Occipital lobe (tissue), 1 donor: ENCODE measurements at regions not wholly inside any gene's neighbourhood (a gene's known extent, or its start where the extent isn't known, plus 50 kb on each side); places are given as distances from the start of the nearest gene placed in this dataset.

Experiments used
- DNase-seq: peaks from one replicate; lab custom pipeline; 2025; lab: John Stamatoyannopoulos, UW

DNA sequence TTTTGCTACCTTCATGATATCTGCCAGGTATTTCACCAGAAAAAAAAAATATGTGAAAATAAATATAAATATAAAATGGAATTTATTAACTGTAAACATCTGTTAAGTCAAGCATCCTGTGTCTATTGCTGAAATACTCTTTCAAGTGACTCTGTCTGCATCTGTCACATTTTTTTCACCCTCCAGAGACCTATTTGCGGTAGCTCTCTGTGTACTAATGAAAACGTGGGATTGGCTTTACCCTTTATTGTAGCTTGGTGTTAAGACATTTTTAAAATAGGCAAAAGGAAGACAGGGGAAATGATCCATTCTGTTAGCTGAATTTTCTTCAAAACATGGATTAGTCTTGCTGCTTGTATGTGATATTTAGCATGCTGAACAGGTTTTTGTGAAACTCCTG is 536.0 kb upstream of the WWC1 start:
- DNase-seq, result no peak

DNA sequence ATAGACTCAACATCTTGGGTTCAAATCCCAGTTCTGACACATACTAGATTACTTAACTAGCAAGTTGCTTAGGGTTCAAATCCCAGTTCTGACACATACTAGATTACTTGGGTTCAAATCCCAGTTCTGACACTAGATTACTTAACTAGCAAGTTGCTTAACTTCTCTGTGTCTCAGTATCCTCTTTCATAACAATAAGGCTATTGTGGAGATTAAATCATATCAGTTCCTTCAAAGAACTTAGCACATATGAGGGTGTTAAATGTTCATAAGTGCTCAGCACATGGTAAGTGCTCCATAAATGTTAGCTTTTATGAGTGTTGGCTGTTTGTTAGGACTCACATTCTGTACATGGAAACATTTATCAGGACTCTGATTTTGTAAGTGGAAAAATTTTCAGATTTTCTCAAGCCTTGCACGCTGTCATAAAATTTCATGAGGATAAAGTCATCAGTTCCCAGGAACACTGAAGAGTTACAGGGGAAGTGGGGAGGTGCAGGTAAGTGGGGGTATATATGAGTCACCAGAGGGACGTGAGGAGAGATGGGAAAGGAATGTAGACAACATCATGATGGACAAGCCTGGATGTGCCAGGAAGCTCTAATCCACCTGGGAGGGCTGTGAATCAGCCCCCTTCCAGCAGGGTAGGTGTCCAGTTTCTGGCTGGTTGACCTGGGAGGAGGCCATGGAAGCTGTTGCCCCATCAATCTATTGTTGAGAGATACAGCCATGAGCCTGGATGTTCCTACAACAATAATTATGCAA is 532.2 kb upstream of the WWC1 start:
- DNase-seq, result no peak

DNA sequence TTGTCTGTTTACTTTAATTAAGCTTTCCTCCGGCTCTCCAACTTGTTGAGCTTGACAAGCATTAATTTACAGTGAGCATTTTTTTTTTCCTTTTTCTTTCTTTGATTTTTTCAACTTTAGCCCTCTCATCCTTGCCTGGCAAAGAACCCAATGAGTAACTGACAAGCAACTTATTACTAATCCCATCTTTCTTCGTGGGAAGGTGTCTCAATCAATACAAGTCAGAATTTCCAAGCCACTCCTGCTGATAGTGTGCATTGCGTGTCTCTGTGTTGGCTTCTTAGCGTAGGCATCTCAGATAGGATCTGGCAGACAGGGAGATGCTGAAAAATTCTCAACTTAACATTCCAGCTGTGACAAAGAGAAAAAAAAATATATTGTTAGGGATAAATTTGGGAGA is 527.7 kb upstream of the WWC1 start:
- no peak for DNase-seq

DNA sequence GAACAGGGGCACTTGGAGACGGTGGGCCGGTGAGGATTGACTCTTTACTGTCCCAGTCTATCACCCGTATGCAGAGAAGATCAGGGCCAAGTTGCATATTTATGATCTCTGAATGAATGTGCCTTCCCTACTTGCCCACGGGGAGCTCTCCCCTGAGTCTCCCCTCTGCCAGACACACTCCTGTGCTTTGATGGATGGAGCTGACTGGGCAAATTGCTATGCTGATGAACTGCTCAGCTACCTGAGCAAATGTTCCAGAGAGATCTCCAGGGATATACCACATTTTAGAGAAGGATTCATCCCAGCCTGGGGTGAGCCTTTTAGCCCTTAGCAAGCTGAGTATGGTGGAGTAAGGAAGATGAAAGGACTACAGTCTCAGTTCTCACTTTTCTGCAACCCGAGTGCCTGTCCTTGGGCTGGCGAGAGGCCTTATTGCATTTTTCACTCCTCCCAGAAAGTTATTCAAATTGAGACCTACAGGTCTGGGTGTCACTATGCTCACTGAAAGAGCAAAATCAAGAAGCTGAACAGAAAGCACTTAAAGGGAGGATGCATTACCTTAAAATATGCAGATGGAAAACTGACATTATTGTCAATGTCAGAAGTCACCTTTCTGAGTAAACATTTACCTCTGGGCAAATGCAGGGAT is 526.7 kb upstream of the WWC1 start:
- no peak for DNase-seq

DNA sequence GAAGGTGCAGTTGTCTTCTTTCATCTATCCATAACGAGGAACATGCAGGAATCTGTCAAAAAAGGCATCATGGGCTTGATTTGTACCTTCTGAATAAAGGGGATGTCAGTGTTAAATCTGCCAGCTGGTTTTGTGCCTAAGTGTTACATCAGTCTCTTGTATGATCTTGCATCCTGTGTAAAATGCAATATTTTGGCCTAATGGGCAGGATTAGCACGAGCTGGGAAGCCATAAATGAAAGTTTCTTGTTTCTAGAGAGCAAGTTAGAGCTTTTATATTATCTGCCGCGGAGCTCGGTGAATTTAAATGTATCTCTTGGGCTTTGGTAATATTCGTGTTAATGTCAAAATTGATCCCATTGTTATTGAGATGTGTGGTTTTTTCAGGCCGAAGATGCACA is 526.1 kb upstream of the WWC1 start:
- DNase-seq, result no peak

DNA sequence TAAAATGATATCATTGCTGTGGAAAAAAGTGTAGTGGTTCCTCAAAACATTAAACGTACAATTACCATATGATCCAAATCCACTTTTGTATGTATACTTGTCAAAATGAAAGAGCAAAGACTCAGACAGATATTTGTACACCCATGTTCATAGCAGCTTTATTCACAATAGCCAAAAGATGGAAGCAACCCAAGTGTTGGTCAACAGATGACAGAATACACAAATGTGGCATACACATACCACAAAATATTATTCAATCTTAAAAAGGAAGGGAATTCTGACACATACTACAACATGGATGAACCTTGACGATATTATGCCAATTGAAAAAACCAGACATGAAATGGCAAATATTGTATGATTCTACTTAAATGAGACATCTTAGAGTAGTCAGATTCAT is 524.5 kb upstream of the WWC1 start:
- no peak for DNase-seq

DNA sequence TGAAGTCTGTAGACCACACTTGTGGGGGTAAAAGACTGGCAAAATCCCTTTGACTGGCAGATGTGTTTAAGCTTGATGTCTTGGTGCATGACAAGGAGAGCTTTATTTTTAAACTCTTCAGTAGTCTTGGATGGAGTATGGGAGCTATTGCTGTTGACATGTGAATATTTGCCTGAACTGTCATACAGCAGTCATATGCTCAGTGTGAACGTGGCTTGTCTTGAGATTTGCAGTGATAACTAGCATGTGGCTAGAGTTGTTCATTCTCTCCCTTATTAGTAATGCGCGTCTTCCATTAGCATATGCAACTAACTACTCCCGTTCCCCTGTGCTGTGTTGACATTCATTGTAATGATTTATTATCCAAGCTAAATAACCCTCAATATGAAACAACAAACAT is 523.6 kb upstream of the WWC1 start:
- no peak for DNase-seq

DNA sequence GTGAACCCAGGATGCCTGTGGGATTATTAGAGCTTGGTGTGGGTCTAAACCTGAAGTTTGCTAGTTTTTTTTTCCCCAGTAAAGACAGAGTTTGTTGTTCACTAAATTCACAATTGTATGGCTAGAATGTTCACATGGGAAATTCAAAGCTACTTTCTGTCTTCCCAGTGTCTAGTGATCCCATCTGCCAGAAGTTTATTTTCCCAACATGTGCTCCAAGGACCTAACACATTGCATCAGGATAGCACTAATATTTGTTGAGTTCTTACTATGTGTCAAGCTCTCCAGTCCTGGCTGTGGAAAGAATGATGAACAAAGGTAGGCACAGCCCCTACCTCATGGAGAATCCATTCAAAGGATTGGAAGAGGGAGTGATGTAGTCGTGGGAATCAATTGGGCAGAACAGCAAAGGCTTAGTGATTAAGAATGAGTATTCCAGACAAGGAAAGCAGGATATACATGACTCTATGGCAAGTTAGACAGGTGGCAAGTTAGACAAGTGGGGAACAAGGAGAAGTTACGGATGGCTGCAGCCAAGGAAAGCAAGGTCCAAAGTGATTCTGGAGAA is 521.5 kb upstream of the WWC1 start:
- DNase-seq, result no peak

DNA sequence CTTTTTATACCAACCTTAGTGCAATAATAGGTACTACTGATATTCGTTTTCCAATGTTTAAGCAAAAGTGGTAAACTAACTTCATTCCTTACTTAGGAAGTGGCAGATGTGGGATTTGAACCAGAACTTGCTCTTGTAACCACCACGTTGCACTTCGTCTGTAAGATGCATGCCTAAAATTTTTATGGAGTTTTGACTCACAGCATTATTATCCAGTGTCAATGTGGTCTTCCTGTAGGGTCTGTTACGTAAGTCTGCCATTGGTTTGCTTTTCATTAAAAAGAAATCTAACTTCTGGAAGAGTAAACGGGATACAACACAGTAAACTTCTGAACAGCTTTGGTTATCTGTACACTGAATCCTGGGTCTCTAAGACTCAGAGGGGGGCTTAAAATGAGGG is 521.0 kb upstream of the WWC1 start:
- DNase-seq, result no peak

DNA sequence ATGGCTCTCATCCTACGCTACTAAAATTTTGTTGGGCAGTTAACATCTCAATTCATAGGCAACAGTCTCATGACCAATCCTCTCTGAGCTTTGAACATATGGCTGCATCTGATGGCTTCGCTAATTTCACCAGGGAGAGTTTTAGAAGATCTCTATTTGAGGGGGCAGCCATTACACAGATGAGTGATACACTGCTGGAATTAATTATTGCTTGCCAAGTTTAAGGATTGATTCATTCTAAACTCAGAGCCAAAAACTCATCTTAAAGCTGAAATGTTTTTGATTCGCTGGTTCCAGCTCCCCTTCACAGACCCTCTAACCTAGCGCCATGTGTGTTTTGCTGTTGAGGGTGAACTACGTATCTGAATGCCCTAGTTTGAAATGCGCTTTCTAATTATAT is 519.9 kb upstream of the WWC1 start:
- DNase-seq, result no peak

DNA sequence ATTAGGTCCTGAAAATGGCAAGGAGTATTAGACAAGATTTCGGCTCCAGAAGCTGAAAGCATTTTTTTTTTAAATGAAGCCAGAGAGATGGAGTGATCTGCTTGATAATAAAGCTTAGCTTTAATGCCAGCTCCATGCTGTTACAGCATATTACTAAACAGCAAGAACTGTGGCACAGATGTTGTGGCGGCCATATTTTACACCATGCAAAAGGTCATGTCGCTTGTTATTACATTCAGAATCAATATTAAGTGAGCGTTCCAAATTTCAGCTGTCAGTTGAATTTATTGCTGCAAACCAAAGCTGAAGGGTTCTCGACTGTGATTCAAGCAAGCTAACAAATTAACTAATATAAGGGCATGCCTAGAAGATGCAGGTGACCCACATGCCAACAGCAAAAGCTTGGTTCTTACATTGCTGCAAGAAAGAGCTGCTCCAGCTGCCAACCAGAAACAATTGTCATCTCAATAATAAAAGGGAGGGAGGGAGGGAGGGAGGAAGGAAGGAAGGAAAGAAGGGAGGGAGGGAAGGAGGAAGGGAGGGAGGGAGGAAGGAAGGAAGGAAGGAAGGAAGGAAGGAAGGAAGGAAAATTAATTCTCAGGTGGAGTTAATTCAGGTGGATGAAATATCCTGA is 517.7 kb upstream of the WWC1 start:
- no peak for DNase-seq

DNA sequence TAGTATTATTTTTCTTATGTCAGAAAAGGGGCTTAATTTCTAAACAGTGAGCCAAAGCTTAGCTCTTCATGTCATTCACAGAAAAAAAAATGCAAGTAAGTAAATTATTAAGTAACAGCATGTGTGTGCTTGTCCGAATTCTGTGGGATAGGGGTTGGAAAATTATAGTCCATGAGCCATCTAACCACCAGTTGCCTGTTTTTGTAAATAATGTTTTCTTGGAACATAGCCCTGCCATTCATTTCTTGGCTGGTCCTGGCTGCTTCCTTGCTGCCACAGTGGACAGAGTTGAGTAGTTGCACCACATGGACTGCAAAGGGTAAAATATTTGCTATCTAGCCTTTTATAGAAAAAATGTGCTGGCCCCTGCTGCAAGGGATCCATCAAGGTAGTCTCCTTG is 513.7 kb upstream of the WWC1 start:
- DNase-seq, result no peak

DNA sequence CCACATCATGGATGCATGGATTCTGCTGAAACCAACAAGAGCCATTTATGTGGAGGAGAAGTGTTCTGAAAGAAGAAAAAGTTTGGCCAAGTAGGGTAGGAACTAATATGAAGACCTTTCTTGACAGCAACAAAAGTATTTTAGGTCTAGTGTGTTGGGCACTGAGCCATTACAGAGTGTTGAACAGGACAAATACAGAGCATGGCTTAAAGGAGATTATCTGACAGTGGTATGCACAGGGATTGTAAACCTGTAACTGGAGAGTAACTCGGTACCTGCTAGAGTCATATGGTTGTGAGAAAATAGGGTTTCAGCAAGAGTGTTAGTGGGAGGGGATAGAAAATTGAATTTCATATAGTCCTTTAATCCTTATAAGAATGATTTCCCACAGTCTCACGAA is 513.2 kb upstream of the WWC1 start:
- no peak for DNase-seq

DNA sequence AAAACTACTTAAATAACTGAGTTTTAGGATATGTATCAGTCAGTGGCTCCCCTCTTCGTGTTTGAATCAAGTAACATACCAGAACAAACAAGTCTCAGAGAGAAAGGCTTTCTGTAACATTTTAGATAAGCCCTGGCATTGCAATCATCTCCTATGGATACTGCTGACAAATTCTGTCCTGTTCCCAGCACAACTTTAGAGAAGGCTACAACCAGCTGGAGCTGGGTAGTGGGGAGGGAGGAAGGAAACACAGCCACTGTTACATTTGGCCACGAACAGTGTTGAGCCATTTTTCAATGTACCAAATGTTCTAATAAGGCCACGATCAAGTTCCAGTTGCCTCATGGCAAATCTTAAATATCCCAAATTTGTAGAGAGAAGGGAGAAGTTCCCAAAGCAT is 511.8 kb upstream of the WWC1 start:
- DNase-seq, result no peak

DNA sequence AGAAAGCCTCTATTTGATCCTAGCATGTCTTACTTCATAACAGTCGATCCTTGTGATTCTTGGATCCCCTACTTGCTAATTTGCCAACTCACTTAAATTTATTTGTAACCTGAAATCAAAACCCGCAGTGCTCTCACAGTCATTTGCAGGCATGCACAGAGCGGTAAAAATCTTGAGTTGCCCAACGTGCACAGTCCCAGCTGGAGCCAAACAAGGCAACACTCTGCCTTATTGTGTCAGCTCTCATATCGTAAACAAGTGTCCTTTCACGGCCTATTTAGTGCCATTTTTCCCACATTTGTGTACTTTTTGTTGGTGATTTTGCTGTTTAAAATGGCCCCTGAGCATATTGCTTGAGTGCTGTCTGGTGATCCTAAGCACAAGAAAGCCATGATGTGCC is 511.3 kb upstream of the WWC1 start:
- DNase-seq, result no peak

DNA sequence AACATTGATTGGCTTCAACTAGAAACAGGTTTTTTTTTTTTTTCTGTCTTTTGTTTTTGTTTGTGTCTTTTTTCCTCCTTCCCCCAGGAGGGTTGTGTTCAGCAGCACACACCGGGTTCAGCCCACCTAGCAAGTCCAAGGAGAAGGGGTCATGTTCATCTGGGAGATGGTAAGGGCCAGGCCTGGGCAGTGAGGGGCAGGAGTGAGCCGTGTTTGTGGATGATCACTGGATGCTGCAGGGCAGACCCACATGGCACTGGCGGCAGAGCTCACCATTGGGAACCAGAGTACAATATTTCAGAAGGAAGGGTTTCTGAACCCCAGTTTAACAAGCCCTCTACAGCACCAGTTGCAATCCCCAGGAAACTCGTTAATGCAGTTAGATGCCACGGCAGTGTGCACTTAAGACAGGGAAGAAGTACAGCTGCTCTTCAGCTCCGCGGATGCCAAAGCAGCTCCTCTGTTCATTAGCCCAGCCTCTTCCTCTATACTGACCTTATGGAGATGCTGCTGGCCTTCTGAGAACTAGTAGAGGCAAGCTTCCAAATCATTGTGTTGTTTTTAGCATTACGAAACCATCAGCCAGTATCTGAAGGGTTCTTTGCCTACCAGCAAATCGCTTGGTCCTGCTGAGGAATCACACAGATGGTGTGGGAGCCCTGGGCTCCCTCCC is 508.2 kb upstream of the WWC1 start:
- DNase-seq, result no peak

DNA sequence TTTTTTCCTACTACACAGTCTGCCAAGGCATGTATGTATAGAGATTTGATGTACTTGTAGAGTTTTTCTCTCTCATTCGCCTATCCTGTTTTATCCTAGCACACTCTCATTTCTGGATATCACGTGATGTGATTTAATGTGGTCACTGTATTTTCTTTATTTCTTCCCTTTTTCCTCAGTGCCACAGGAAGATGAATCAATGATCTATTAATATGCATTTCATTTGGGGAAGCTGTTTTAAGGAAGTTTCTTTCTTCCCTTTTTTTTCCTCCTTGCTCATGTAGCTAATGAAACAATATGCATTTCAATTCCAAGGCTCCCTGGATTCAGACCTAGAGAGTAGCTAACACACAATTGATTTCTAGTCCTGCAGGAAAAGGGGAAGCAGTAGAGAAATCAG is 506.3 kb upstream of the WWC1 start:
- no peak for DNase-seq

DNA sequence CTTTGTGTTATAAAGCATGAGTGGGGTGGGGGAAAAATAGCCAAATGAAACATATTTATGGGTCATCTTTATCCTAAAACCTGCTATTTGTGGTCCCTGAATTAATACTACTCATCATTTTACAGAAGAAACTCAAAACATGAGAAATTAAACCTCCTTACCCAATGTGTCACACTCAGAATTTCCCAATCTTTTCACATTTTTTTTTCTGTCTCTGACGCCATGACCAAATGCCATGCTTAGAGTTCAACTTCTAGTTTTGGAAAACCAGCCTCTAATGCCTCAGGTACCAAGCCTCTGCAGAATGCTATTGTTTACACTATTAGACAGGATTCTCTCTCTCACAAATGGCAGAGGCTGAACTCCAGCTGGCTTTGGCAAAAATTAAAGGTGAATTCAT is 505.5 kb upstream of the WWC1 start:
- DNase-seq, result no peak

DNA sequence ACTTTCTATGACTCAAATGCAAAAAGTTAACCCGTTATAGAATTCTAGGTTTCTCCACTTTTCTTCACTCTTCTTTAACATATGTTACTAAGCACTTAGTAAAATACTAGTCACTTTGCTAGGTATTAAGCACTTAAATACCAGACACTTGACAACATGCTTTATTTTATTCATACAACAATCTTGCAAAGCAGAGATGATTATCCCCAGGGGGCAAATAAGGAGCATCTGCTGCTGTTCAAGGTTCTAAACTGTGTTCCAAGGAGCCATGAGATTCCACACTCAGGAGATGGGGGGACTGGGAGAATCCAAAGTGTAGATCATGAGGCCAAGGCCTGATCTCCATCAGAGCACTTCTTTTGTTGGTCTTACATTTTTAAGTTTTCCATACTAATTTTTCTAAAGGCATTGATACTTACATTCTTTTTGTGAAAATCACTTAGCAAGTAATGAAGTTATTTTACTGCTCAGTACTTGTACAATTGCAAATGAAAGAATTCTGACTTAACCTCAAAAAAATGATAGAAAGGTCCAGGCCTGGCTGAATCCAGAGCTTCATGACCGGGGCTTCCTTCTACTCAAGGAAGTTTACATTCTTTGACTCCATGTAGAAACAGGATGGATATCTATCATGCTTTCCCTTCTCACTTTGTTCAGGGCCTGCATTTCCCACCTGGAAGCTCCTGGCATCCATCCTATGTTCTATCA is 504.4 kb upstream of the WWC1 start:
- DNase-seq, result no peak

DNA sequence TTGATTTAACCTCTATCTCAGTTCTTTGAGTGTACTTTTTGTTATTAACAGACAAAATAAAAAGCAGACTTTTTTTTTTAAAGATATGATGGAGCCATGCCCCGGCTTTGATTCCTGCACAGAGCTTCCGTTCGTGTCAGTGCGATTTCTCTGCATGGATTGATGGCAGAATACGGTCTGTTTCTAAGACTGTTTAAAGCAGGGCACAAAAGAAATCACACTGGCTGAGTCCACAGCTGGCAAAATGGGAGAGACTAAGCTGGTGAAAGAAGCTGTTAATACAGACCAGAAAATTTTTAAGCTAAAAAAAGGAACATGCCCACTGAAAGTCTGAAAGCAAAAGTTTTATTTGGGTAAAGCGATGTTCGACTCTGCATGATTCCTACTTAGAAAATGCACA is 501.4 kb upstream of the WWC1 start:
- no peak for DNase-seq

DNA sequence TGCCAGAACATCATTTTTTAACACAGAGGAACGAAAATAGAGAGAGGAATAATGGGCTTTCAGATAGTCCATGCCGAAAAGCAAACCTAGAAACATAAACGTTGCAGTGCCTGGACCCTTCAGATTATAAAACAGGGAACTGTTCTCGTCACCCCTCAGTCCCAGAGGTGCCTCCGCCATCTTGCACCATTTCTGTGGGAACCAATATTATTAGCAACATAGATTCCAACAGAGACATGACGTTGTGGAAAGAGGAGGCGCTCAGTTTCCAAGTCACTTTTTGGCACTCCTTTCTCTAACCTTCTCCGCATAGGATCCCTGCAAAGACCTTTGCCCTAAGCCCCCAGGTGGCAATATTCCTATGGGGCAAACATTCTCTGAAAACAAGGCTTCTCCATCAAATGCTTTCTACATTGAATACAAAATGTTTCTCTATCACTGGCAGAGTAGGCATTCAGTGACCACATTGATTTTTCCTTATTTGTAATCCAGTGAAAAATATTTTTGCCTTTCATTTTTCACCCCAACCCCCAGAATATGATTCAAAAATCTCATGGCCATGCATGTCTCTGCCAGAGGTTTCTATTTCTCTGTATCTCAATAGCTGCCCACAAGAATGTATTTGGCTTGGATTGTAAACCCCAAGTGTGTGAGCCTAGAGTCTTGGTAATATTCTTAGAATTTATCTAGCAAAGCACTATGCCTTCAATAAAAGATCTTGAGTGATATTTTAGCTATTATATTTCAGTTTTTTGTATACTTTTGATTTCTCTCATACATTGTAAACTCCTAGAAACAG is 500.8 kb upstream of the WWC1 start:
- DNase-seq, result no peak
